ENCODE measurements at regions not wholly inside any gene's neighbourhood (a gene's known extent, or its start where the extent isn't known, plus 50 kb on each side); places are given as distances from the start of the nearest gene placed in this dataset.

- Histone ChIP-seq H3K27ac (ENCODE audit: low read length) (no peak overlapping the region), H3K4me1 (ENCODE audit: control insufficient read depth in 1 of 2, insufficient read depth in 2 of 2, low read length in 2 of 2) (no peaks in the 10 kb centered on the region), H3K36me3 (ENCODE audit: control insufficient read depth in 1 of 2, insufficient read depth in 2 of 2, low read length in 2 of 2) (no peaks in the 10 kb centered on the region), H3K27me3 (ENCODE audit: low read depth, low read length) (no peaks in the 10 kb centered on the region), H3K4me3 (ENCODE audit: low read depth in 1 of 2, low read length in 2 of 2) (no peak overlapping the region), H3K9me3 (ENCODE audit: control insufficient read depth in 1 of 2, low read length in 2 of 2) (no peaks in the 10 kb centered on the region)
These were observed 184.6 kb upstream of the TPK1 start for GRCh38 chr7:145020454-145020853.

- Histone ChIP-seq H3K36me3 (ENCODE audit: control insufficient read depth in 1 of 2, insufficient read depth in 2 of 2, low read length in 2 of 2) (no peaks in the 10 kb centered on the region), H3K27ac (ENCODE audit: low read length) (no peak overlapping the region), H3K9me3 (ENCODE audit: control insufficient read depth in 1 of 2, low read length in 2 of 2) (no peaks in the 10 kb centered on the region), H3K4me3 (ENCODE audit: low read depth in 1 of 2, low read length in 2 of 2) (no peak overlapping the region), H3K4me1 (ENCODE audit: control insufficient read depth in 1 of 2, insufficient read depth in 2 of 2, low read length in 2 of 2) (no peaks in the 10 kb centered on the region), H3K27me3 (ENCODE audit: low read depth, low read length) (no peaks in the 10 kb centered on the region)
These were observed 180.2 kb upstream of the TPK1 start for GRCh38 chr7:145016068-145016467.

GRCh38 chr7:145009876-145010275, 174.0 kb upstream of the TPK1 start:
- Histone ChIP-seq H3K36me3 (ENCODE audit: control insufficient read depth in 1 of 2, insufficient read depth in 2 of 2, low read length in 2 of 2) (no peaks in the 10 kb centered on the region), H3K4me3 (ENCODE audit: low read depth in 1 of 2, low read length in 2 of 2) (no peak overlapping the region), H3K27me3 (ENCODE audit: low read depth, low read length) (no peaks in the 10 kb centered on the region), H3K9me3 (ENCODE audit: control insufficient read depth in 1 of 2, low read length in 2 of 2) (no peaks in the 10 kb centered on the region), H3K27ac (ENCODE audit: low read length) (no peak overlapping the region), H3K4me1 (ENCODE audit: control insufficient read depth in 1 of 2, insufficient read depth in 2 of 2, low read length in 2 of 2) (no peaks in the 10 kb centered on the region)

- H3K27ac ChIP-seq (ENCODE audit: low read length): no peak overlapping the region
- H3K4me3 ChIP-seq (ENCODE audit: low read depth in 1 of 2, low read length in 2 of 2): no peak overlapping the region
- peaks cover 0 to 4% of the 10 kb centered on the region in 2 donors for H3K9me3 ChIP-seq (ENCODE audit: control insufficient read depth in 1 of 2, low read length in 2 of 2)
- no peaks in the 10 kb centered on the region for H3K4me1 ChIP-seq (ENCODE audit: control insufficient read depth in 1 of 2, insufficient read depth in 2 of 2, low read length in 2 of 2)
- H3K36me3 ChIP-seq (ENCODE audit: control insufficient read depth in 1 of 2, insufficient read depth in 2 of 2, low read length in 2 of 2): no peaks in the 10 kb centered on the region
- no peaks in the 10 kb centered on the region for H3K27me3 ChIP-seq (ENCODE audit: low read depth, low read length)
These were observed 169.7 kb upstream of the TPK1 start for GRCh38 chr7:145005601-145006000.

- Histone ChIP-seq H3K27ac (ENCODE audit: low read length) (no peak overlapping the region), H3K27me3 (ENCODE audit: low read depth, low read length) (no peaks in the 10 kb centered on the region), H3K4me1 (ENCODE audit: control insufficient read depth in 1 of 2, insufficient read depth in 2 of 2, low read length in 2 of 2) (no peaks in the 10 kb centered on the region), H3K36me3 (ENCODE audit: control insufficient read depth in 1 of 2, insufficient read depth in 2 of 2, low read length in 2 of 2) (no peaks in the 10 kb centered on the region), H3K9me3 (ENCODE audit: control insufficient read depth in 1 of 2, low read length in 2 of 2) (peaks cover 0 to 29% of the 10 kb centered on the region in 2 donors), H3K4me3 (ENCODE audit: low read depth in 1 of 2, low read length in 2 of 2) (no peak overlapping the region)
These were observed 161.7 kb upstream of the TPK1 start for GRCh38 chr7:144997512-144997911.

- no peaks in the 10 kb centered on the region for H3K36me3 ChIP-seq (ENCODE audit: control insufficient read depth in 1 of 2, insufficient read depth in 2 of 2, low read length in 2 of 2)
- H3K4me3 ChIP-seq (ENCODE audit: low read depth in 1 of 2, low read length in 2 of 2): no peak overlapping the region
- peaks cover 0 to 27% of the 10 kb centered on the region in 2 donors for H3K9me3 ChIP-seq (ENCODE audit: control insufficient read depth in 1 of 2, low read length in 2 of 2)
- H3K27me3 ChIP-seq (ENCODE audit: low read depth, low read length): no peaks in the 10 kb centered on the region
- H3K27ac ChIP-seq (ENCODE audit: low read length): no peak overlapping the region
- no peaks in the 10 kb centered on the region for H3K4me1 ChIP-seq (ENCODE audit: control insufficient read depth in 1 of 2, insufficient read depth in 2 of 2, low read length in 2 of 2)
These were observed 159.6 kb upstream of the TPK1 start for GRCh38 chr7:144995495-144995894.

- Histone ChIP-seq H3K27ac (ENCODE audit: low read length) (no peak overlapping the region), H3K4me1 (ENCODE audit: control insufficient read depth in 1 of 2, insufficient read depth in 2 of 2, low read length in 2 of 2) (no peaks in the 10 kb centered on the region), H3K9me3 (ENCODE audit: control insufficient read depth in 1 of 2, low read length in 2 of 2) (peaks cover 0 to 7% of the 10 kb centered on the region in 2 donors), H3K4me3 (ENCODE audit: low read depth in 1 of 2, low read length in 2 of 2) (no peak overlapping the region), H3K36me3 (ENCODE audit: control insufficient read depth in 1 of 2, insufficient read depth in 2 of 2, low read length in 2 of 2) (no peaks in the 10 kb centered on the region), H3K27me3 (ENCODE audit: low read depth, low read length) (no peaks in the 10 kb centered on the region)
These were observed 155.2 kb upstream of the TPK1 start for GRCh38 chr7:144991041-144991440.

- H3K4me3 ChIP-seq (ENCODE audit: low read depth in 1 of 2, low read length in 2 of 2): no peak overlapping the region
- H3K27me3 ChIP-seq (ENCODE audit: low read depth, low read length): no peaks in the 10 kb centered on the region
- H3K27ac ChIP-seq (ENCODE audit: low read length): no peak overlapping the region
- no peaks in the 10 kb centered on the region for H3K36me3 ChIP-seq (ENCODE audit: control insufficient read depth in 1 of 2, insufficient read depth in 2 of 2, low read length in 2 of 2)
- no peaks in the 10 kb centered on the region for H3K4me1 ChIP-seq (ENCODE audit: control insufficient read depth in 1 of 2, insufficient read depth in 2 of 2, low read length in 2 of 2)
- H3K9me3 ChIP-seq (ENCODE audit: control insufficient read depth in 1 of 2, low read length in 2 of 2): peaks cover 0 to 2% of the 10 kb centered on the region in 2 donors
These were observed 151.8 kb upstream of the TPK1 start for GRCh38 chr7:144987686-144988085.

GRCh38 chr7:144982133-144982532, 146.3 kb upstream of the TPK1 start:
- Histone ChIP-seq H3K4me1 (ENCODE audit: control insufficient read depth in 1 of 2, insufficient read depth in 2 of 2, low read length in 2 of 2) (no peaks in the 10 kb centered on the region), H3K36me3 (ENCODE audit: control insufficient read depth in 1 of 2, insufficient read depth in 2 of 2, low read length in 2 of 2) (no peaks in the 10 kb centered on the region), H3K27me3 (ENCODE audit: low read depth, low read length) (no peaks in the 10 kb centered on the region), H3K9me3 (ENCODE audit: control insufficient read depth in 1 of 2, low read length in 2 of 2) (peaks cover 0 to 3% of the 10 kb centered on the region in 2 donors), H3K27ac (ENCODE audit: low read length) (no peak overlapping the region), H3K4me3 (ENCODE audit: low read depth in 1 of 2, low read length in 2 of 2) (no peak overlapping the region)

- Histone ChIP-seq H3K27me3 (ENCODE audit: low read depth, low read length) (no peaks in the 10 kb centered on the region), H3K9me3 (ENCODE audit: control insufficient read depth in 1 of 2, low read length in 2 of 2) (peaks cover 0 to 3% of the 10 kb centered on the region in 2 donors), H3K4me3 (ENCODE audit: low read depth in 1 of 2, low read length in 2 of 2) (no peak overlapping the region)
These were observed 140.0 kb upstream of the TPK1 start for GRCh38 chr7:144975882-144976281.

GRCh38 chr7:144969787-144970186, 133.9 kb upstream of the TPK1 start:
- no peaks in the 10 kb centered on the region for H3K36me3 ChIP-seq (ENCODE audit: control insufficient read depth in 1 of 2, insufficient read depth in 2 of 2, low read length in 2 of 2)

More at GRCh38 chr7:144975882-144976281, 140.0 kb upstream of the TPK1 start:
- Histone ChIP-seq H3K4me1 (ENCODE audit: control insufficient read depth in 1 of 2, insufficient read depth in 2 of 2, low read length in 2 of 2) (no peaks in the 10 kb centered on the region), H3K36me3 (ENCODE audit: control insufficient read depth in 1 of 2, insufficient read depth in 2 of 2, low read length in 2 of 2) (no peaks in the 10 kb centered on the region), H3K27ac (ENCODE audit: low read length) (no peak overlapping the region)

GRCh38 chr7:144960763-144961162, 124.9 kb upstream of the TPK1 start:
- no peaks in the 10 kb centered on the region for H3K36me3 ChIP-seq (ENCODE audit: control insufficient read depth in 1 of 2, insufficient read depth in 2 of 2, low read length in 2 of 2)
- H3K27ac ChIP-seq (ENCODE audit: low read length): no peak overlapping the region
- H3K4me3 ChIP-seq (ENCODE audit: low read depth in 1 of 2, low read length in 2 of 2): no peak overlapping the region
- no peaks in the 10 kb centered on the region for H3K27me3 ChIP-seq (ENCODE audit: low read depth, low read length)
- no peaks in the 10 kb centered on the region for H3K4me1 ChIP-seq (ENCODE audit: control insufficient read depth in 1 of 2, insufficient read depth in 2 of 2, low read length in 2 of 2)
- H3K9me3 ChIP-seq (ENCODE audit: control insufficient read depth in 1 of 2, low read length in 2 of 2): no peaks in the 10 kb centered on the region

More at GRCh38 chr7:144969787-144970186, 133.9 kb upstream of the TPK1 start:
- no peaks in the 10 kb centered on the region for H3K4me1 ChIP-seq (ENCODE audit: control insufficient read depth in 1 of 2, insufficient read depth in 2 of 2, low read length in 2 of 2)
- no peaks in the 10 kb centered on the region for H3K9me3 ChIP-seq (ENCODE audit: control insufficient read depth in 1 of 2, low read length in 2 of 2)
- H3K27me3 ChIP-seq (ENCODE audit: low read depth, low read length): no peaks in the 10 kb centered on the region
- H3K4me3 ChIP-seq (ENCODE audit: low read depth in 1 of 2, low read length in 2 of 2): no peak overlapping the region
- no peak overlapping the region for H3K27ac ChIP-seq (ENCODE audit: low read length)

Data from muscle layer of duodenum (tissue), 2 donors.